CD4-positive, alpha-beta T cell treated with Interleukin-4 for 4 hours (primary cell): ENCODE measurements at regions not wholly inside any gene's neighbourhood (a gene's known extent, or its start where the extent isn't known, plus 50 kb on each side); places are given as distances from the start of the nearest gene placed in this dataset.

Experiments used
- DNase-seq: peaks from one replicate; pipeline ENCODE4 v3.0.0-alpha.2; 2020

DNA sequence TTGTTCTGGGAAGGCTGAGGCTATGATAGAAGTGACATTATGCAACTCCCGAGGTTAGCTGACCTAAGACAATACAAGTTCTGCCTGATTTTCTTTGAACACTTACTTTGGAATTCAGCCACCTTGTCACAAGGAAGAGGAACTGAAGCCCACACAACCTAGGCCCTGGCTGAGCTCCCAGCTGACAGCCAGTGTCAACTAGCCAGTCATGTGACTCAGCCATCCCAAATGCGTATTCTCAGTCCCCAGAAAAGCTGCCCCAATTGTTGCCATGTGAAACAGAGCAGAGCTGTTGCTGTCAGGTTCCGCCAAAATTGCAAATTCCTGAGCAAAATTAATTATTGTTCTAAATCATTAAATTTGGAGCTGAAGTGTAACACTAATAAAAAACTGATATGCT lies 1010.0 kb downstream of the XPNPEP1 start:
- no peak for DNase-seq

- no peak for DNase-seq
These were observed 1011.3 kb downstream of the XPNPEP1 start for GRCh38 chr10:108911814-108912541.

DNA sequence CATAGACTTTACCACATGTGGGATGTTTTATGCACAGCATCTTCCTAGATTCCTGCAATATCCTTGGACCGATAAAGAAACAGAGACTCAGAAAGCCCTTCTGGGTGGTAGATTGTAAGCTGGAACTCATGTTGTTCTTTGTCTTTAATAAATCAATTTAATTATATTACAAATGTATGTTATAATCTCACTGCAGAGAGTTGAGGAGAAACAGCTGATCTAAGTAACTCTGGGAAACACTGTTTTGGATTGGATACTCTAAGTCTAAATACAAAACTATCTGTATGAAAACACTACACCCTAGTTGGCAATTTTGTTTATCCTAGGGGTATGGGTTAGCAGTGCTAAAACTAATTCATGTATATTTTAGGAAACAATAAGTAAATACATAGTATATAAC lies 1015.2 kb downstream of the XPNPEP1 start:
- DNase-seq, result no peak

- DNase-seq, result no peak
These were observed 1017.5 kb downstream of the XPNPEP1 start for GRCh38 chr10:108905821-108906220.

DNA sequence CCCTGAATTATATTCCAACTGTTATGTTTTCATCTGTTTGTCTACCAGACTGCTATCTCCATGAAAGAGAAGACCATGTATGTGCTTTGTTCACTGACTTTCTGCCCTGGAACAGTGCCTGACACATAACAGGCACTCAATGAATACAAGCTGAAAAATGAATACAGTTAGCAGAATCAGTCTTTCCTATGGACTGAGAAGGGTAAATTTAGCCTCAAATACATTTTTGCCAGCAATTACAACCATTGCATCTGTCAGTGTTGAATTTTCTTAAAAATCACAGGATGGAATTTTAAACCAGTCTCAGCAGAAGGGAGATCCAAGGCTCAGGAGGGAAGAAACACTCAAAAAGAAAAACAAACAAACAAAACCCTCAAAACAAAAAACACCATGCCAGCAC lies 1018.1 kb downstream of the XPNPEP1 start:
- no peak for DNase-seq

DNA sequence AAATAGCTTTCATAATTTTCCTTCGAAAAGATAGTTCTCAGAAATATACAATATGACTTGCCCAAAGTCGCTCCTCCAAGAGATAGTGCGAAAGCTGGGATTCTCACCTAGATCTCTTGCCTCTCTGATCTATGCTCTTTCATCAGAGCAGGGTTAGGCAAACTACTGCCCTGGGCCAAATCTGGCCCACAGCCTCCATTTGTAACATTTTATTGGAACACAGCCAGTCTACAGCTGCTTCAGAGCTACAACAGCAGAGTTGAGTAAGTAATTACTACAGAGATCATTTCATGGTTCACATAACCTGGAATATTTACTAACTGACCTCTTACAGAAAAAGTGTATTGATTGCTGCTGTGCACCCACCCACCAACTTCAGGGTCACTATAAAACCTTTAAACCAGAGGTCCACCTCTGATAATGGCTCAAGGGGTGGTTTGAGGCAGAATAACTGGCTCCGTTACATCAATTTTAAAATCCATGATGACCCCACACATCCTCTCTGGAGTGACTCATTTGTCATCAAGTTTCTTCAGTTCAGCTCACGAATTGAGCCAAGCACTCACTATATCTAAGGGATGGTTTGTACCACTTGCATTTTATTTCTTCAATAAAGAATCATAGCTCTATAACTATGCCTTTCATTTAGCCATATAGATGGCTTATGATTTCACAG lies 1019.0 kb downstream of the XPNPEP1 start:
- DNase-seq, result no peak

DNA sequence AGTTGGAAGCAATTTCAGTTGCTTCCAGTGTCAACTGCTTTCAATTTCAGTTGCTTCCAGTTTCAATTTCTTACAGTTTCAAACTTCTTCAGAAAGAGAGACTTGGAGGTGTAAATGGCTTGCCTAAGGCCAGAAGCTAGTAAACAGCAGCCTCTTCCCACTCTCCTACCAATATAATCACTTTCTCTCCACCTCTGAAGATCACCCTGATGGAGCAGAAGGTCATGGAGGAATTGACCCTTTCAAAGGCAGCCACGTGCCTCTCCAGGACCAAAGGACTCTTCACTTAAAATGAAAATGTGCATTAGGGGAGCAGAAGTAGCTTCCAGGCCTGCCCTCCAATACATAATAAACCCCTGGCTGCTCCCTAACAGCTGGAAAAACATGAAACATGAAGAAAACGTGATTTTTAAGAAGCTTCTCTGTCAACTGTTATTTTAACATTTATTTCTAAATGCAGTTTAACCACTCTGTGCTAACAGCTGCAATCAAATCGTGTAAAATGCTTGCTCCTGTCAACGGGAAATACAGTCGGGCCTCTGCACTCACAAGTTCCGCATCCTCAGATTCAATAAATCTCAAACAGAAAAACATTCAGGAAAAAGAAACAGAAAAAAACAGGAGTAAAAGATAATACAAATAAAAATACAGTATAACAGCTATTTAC lies 1020.6 kb downstream of the XPNPEP1 start:
- DNase-seq, result no peak

GRCh38 chr10:108901781-108902618 lies 1021.3 kb downstream of the XPNPEP1 start:
- DNase-seq, result no peak

GRCh38 chr10:108899670-108900069 lies 1023.6 kb downstream of the XPNPEP1 start:
- DNase-seq, result no peak

- DNase-seq, result no peak
These were observed 1028.7 kb downstream of the XPNPEP1 start for GRCh38 chr10:108894402-108895301.

DNA sequence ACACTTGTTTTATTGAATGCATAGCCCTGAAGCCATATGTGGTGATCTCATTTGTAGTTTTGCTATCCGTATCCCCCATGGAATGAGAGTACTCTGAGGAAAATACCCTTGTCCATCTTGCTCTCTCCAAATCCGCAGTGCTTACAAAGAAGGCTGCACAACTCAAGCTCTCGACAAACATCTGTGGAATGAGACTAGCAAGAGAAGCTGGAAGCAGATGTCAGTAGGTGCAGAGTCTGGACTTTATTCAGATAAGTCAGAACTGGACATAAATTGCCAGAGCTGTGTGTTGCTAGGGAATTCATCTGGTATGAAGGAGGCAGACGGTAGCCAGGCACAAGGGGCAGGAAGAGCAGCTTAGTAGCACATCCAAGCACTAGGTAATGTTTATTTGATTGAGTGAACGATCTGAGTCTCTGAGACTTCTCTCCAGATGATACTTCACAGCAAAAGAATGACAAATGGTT lies 1046.2 kb downstream of the XPNPEP1 start:
- no peak for DNase-seq

GRCh38 chr10:108872854-108873253 lies 1050.5 kb downstream of the XPNPEP1 start:
- no peak for DNase-seq

GRCh38 chr10:108868881-108869280 lies 1054.4 kb downstream of the XPNPEP1 start:
- DNase-seq, result no peak

GRCh38 chr10:108862676-108863350 lies 1060.5 kb downstream of the XPNPEP1 start:
- no peak for DNase-seq

- no peak for DNase-seq
These were observed 1062.0 kb downstream of the XPNPEP1 start for GRCh38 chr10:108861181-108861754.

DNA sequence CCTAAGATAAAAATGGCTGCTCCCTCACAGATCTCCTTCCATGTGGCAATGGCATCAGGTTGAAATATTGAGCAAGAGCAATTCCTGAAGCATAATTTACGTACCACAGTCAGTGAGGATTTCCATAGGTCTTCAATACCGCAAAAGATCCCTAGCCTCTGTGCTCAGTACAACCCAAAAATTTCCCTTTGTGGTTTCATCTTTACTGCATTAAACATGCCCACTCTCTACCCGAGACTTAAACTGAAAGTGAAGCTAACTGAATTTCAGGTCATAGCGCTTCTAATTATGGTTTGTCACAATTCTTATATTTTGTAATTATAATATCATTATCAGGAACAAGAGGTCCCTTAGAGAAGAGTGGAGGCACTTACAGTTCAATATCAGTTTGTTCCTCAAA lies 1071.1 kb downstream of the XPNPEP1 start:
- no peak for DNase-seq

- no peak for DNase-seq
These were observed 1073.0 kb downstream of the XPNPEP1 start for GRCh38 chr10:108850138-108850854.

DNA sequence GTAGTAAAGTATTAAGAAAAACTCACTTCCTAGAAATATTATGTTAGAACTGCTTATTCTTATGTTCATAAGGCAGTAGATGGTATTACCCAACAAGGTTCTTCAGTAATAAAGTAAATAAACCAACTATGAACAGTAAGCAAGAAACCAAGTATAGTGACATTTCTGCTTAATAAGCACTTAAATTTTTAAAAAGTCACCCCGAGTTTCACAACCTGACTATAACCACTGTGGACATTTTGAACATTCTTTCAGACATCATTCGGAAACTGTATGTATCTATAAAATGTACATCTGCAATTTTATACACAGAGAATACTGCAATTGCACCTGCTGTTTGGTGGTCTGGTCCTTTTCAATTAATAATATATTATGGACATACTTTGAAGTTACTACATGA lies 1073.6 kb downstream of the XPNPEP1 start:
- no peak for DNase-seq

- no peak for DNase-seq
These were observed 1074.1 kb downstream of the XPNPEP1 start for GRCh38 chr10:108849186-108849585.

GRCh38 chr10:108848046-108848445 lies 1075.3 kb downstream of the XPNPEP1 start:
- DNase-seq, result no peak
